D721Med (cell line): ENCODE measurements at regions not wholly inside any gene's neighbourhood (a gene's known extent, or its start where the extent isn't known, plus 50 kb on each side); places are given as distances from the start of the nearest gene placed in this dataset.
"Not testable (repeated sequence)": the region's sequence is repeated elsewhere in the genome, so short reads cannot be mapped to it uniquely, and the experiment has no call there.

ENCODE experiments used
- DNase-seq: peaks from one replicate; pipeline ENCODE4 v3.0.0; 2011; ENCODE audit warnings: low spot score; ENCODE audit not compliant: insufficient read length
- FAIRE-seq: peaks from 2 replicates; lab custom pipeline; 2011; peaks lifted over from hg19 to GRCh38; lab: Jason Lieb, UNC
- CTCF ChIP-seq: IDR thresholded peaks from 2 replicates; pipeline ENCODE4 v1.5.1; 2012; ENCODE audit warnings: mild to moderate bottlenecking, control low read depth; ENCODE audit not compliant: insufficient read depth; ENCODE audit errors: missing control alignments

DNA sequence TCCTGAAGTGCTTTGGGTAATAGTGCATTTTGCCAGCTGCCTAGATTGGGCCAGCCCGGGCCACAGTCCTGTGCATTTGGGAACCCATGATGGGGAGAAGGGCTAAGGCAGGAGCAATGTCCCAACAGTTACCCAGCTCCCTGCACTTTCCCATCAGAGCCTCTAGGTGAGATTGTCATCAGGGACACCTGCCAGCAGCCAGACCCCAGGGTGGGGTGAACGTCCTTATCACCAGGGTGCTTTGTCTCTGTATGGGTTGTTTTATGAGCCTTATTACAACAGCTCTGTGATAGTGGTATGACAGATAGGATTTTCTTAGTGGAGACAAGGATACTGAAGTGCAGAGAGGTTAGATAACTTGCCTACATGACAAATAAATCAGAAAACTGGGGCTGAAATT lies 365.7 kb downstream of the OSTF1 start:
- FAIRE-seq (no peak), DNase-seq (no peak)
- no peak for TF ChIP-seq CTCF

DNA sequence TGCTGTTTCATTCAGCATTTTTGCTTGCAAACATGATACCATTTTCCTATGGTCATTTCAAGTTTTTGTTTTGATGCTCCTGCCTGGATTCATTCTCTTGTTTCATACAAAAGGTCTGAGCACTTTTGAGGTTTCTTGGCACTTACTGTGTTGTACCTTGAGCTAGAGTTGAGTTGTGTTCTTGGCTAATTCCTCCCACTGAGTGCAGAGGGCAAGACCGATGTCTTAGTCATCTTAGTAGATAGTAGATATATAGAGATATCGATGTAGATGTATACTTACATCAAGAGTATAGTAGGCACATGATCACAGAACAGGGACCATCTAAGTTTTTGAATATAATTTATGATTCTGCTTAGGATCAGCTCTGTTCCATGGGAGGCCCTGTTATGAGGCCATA lies 366.6 kb downstream of the OSTF1 start:
- no peak for DNase-seq
- no peak for FAIRE-seq
- TF ChIP-seq CTCF, result no peak

GRCh38 chr9:75455444-75455921 lies 367.2 kb downstream of the OSTF1 start:
- FAIRE-seq (no peak), DNase-seq (no peak)
- no peak for TF ChIP-seq CTCF

GRCh38 chr9:75456698-75457097 lies 368.4 kb downstream of the OSTF1 start:
- FAIRE-seq (no peak), DNase-seq (no peak)
- TF ChIP-seq CTCF, result no peak

- FAIRE-seq (no peak), DNase-seq (no peak)
- no peak for TF ChIP-seq CTCF
Measured at GRCh38 chr9:75457474-75458011, 369.2 kb downstream of the OSTF1 start.

GRCh38 chr9:75459311-75459710 lies 371.0 kb downstream of the OSTF1 start:
- not testable (repeated sequence) for DNase-seq, FAIRE-seq

DNA sequence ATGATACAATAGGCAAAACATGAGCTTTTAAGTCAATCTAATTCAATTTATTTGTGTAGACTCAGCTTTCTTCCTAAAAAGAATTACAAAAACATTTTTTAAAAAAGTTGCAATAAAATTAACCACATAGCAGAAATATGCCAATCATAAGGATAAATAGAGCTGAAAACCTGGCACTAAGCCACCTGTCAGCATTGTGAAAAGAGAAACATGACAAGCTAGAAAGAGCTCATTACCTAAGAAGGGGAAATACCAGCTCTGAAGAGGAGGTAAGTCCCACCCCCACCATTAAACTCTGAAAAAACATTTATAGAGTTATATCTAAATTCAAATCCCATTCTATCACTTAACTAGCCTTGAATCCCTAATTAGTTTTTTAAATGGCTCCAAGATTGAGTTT lies 372.9 kb downstream of the OSTF1 start:
- FAIRE-seq (no peak), DNase-seq (no peak)
- no peak for TF ChIP-seq CTCF

DNA sequence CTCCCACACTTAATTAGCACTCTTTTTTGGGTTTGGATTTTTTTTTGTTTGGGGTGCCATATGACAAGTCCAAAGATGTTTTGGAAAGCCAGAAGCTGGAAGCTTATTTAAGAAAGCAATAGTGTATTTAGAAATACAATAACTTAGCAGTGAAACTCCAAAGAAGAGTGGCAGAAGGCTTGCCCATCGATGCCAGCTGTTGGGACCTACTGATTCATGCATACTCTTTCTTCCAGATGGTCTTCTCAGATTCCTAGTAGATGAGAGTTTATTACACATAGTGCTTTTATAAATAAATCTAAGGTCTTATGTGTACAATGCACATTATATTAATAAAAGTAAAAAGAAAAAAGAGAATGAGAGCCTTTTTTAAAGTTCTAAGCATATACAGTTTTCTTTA lies 374.6 kb downstream of the OSTF1 start:
- TF ChIP-seq CTCF, result no peak
- FAIRE-seq, result no peak
- DNase-seq, result no peak
